ENCODE measurements at regions not wholly inside any gene's neighbourhood (a gene's known extent, or its start where the extent isn't known, plus 50 kb on each side); places are given as distances from the start of the nearest gene placed in this dataset.

GRCh38 chr10:37566332-37566731, 291.1 kb downstream of the ZNF248 start:
- intact Hi-C loops (cut with DNase I), result no loop called here
- 51 to 54% methylated on average over 6 of the region's 6 CpGs for WGBS, 2 donors
- no peak for FAIRE-seq

GRCh38 chr10:37563715-37564108, 293.7 kb downstream of the ZNF248 start:
- Histone ChIP-seq H3K27me3 (no peaks in the 10 kb centered on the region), H3K4me1 (peaks cover 0 to 11% (median 3%) of the 10 kb centered on the region in 3 donors), H3K9me3 (no peaks in the 10 kb centered on the region), H3K36me3 (no peaks in the 10 kb centered on the region), H3K27ac (no peak overlapping the region), H3K4me3 (no peak overlapping the region)
- TF ChIP-seq CTCF (IDR thresholded peaks at IDR 0.05), result no peak
- DNase-seq, result no peak
- intact Hi-C loops (cut with DNase I), result no loop called here
- 31 to 39% methylated on average over 3 of the region's 3 CpGs for WGBS, 2 donors
- ATAC-seq, result peak in 1 of 4 donors; percentile 60
- FAIRE-seq, result no peak

More at GRCh38 chr10:37566332-37566731, 291.1 kb downstream of the ZNF248 start:
- H3K27ac ChIP-seq, result no peak overlapping the region
- no peaks in the 10 kb centered on the region for H3K27me3 ChIP-seq
- H3K4me1 ChIP-seq, result peaks cover 0 to 11% (median 3%) of the 10 kb centered on the region in 3 donors
- DNase-seq (no peak), ATAC-seq (no peak)
- no peak overlapping the region for H3K4me3 ChIP-seq
- H3K9me3 ChIP-seq, result no peaks in the 10 kb centered on the region
- no peak for TF ChIP-seq CTCF (IDR thresholded peaks at IDR 0.05)
- no peaks in the 10 kb centered on the region for H3K36me3 ChIP-seq

- H3K27ac ChIP-seq, result no peak overlapping the region
- no peaks in the 10 kb centered on the region for H3K36me3 ChIP-seq
- peak in 2 of 4 donors; percentile 69 to 75 for ATAC-seq
- WGBS, 2 donors, result 48 to 61% methylated on average over 1 of the region's 1 CpG
- intact Hi-C loops (cut with DNase I), result no loop called here
- no peak for TF ChIP-seq CTCF (IDR thresholded peaks at IDR 0.05)
- H3K4me3 ChIP-seq, result no peak overlapping the region
- H3K9me3 ChIP-seq, result no peaks in the 10 kb centered on the region
- no peak for DNase-seq
- H3K27me3 ChIP-seq, result no peaks in the 10 kb centered on the region
- H3K4me1 ChIP-seq, result peaks cover 0 to 11% (median 3%) of the 10 kb centered on the region in 3 donors
- no peak for FAIRE-seq
Observed at GRCh38 chr10:37563107-37563714, 294.2 kb downstream of the ZNF248 start.

- whole genome bisulfite sequencing, 2 donors, result 70 to 83% methylated on average over 1 of the region's 1 CpG
- Histone ChIP-seq H3K4me1 (no peaks in the 10 kb centered on the region), H3K9me3 (no peaks in the 10 kb centered on the region), H3K36me3 (no peaks in the 10 kb centered on the region), H3K4me3 (no peak overlapping the region), H3K27me3 (no peaks in the 10 kb centered on the region), H3K27ac (no peak overlapping the region)
- ATAC-seq (no peak), DNase-seq (no peak), FAIRE-seq (no peak)
- intact Hi-C loops (cut with DNase I), result no loop called here
- TF ChIP-seq CTCF (IDR thresholded peaks at IDR 0.05), result no peak
Observed at GRCh38 chr10:37552881-37553280, 304.5 kb downstream of the ZNF248 start.

GRCh38 chr10:37549054-37549453, 308.4 kb downstream of the ZNF248 start:
- 81 to 88% methylated on average over 1 of the region's 1 CpG for WGBS, 2 donors
- no peak for DNase-seq
- intact Hi-C loops (cut with DNase I), result no loop called here
- TF ChIP-seq CTCF (IDR thresholded peaks at IDR 0.05), result no peak
- no peak overlapping the region for H3K27ac ChIP-seq
- no peak overlapping the region for H3K4me3 ChIP-seq
- FAIRE-seq, result no peak
- H3K4me1 ChIP-seq, result no peaks in the 10 kb centered on the region
- H3K27me3 ChIP-seq, result no peaks in the 10 kb centered on the region
- H3K36me3 ChIP-seq, result no peaks in the 10 kb centered on the region
- no peaks in the 10 kb centered on the region for H3K9me3 ChIP-seq
- ATAC-seq, result no peak

Data from pancreas (tissue), 10 donors.